ENCODE measurements at regions not wholly inside any gene's neighbourhood (a gene's known extent, or its start where the extent isn't known, plus 50 kb on each side); places are given as distances from the start of the nearest gene placed in this dataset.
A peak's percentile ranks its signal among the peaks of the same experiment; 100 is the strongest.

- no peak for DNase-seq (ENCODE audit: low read depth, low spot score)
- TF ChIP-seq CTCF (optimal IDR thresholded peaks at IDR 0.05 in 1 of 3, IDR thresholded peaks at IDR 0.05 in 1 of 3, conservative IDR thresholded peaks at IDR 0.05 in 1 of 3; ENCODE audit: extremely low read depth in 1 of 3, insufficient read depth in 2 of 3, low read length in 3 of 3) (no peak), EZH2 (IDR thresholded peaks at IDR 0.05; ENCODE audit: low read length) (no peak)
- Histone ChIP-seq H3K9me1 (ENCODE audit: control insufficient read depth, extremely low read depth, insufficient read depth, low read length) (no peaks in the 10 kb centered on the region), H3K4me1 (ENCODE audit: control insufficient read depth, extremely low read depth, insufficient read depth, low read length) (no peaks in the 10 kb centered on the region), H2AFZ (ENCODE audit: control insufficient read depth, low read length) (no peak overlapping the region), H3K79me2 (ENCODE audit: control insufficient read depth, insufficient read depth, low read length) (no peaks in the 10 kb centered on the region), H3K27me3 (ENCODE audit: control insufficient read depth, extremely low read depth, insufficient read depth, low read length) (no peaks in the 10 kb centered on the region), H3K4me3 (ENCODE audit: control insufficient read depth in 2 of 3, extremely low read depth in 1 of 3, insufficient read depth in 2 of 3, low read depth in 1 of 3, low read length in 3 of 3) (no peak overlapping the region), H3K4me2 (ENCODE audit: control insufficient read depth, extremely low read depth, insufficient read depth, low read depth, low read length) (no peak overlapping the region), H3K9ac (ENCODE audit: control insufficient read depth, extremely low read depth, insufficient read depth, low read length) (no peak overlapping the region), H3K9me3 (ENCODE audit: control insufficient read depth, low read depth, low read length) (no peaks in the 10 kb centered on the region), H3K36me3 (ENCODE audit: control insufficient read depth in 2 of 2, extremely low read depth in 1 of 2, insufficient read depth in 2 of 2, low read length in 2 of 2) (no peaks in the 10 kb centered on the region), H4K20me1 (ENCODE audit: control insufficient read depth, extremely low read depth, insufficient read depth, low read length) (no peaks in the 10 kb centered on the region), H3K27ac (ENCODE audit: control insufficient read depth, insufficient read depth, low read length) (no peak overlapping the region)
- dilution Hi-C loops (cut with MboI; ENCODE audit: extremely low pct_ligation_motif_present, low sequenced_read_pairs) = no loop called here
- no peak for FAIRE-seq
Observed at GRCh38 chr12:87378526-87378925, 650.7 kb downstream of the C12orf50 start.

GRCh38 chr12:87376722-87377121, 652.5 kb downstream of the C12orf50 start:
- Histone ChIP-seq H3K4me2 (ENCODE audit: control insufficient read depth, extremely low read depth, insufficient read depth, low read depth, low read length) (no peak overlapping the region), H3K27ac (ENCODE audit: control insufficient read depth, insufficient read depth, low read length) (no peak overlapping the region), H3K4me1 (ENCODE audit: control insufficient read depth, extremely low read depth, insufficient read depth, low read length) (no peaks in the 10 kb centered on the region), H3K36me3 (ENCODE audit: control insufficient read depth in 2 of 2, extremely low read depth in 1 of 2, insufficient read depth in 2 of 2, low read length in 2 of 2) (no peaks in the 10 kb centered on the region), H3K9me1 (ENCODE audit: control insufficient read depth, extremely low read depth, insufficient read depth, low read length) (no peaks in the 10 kb centered on the region), H2AFZ (ENCODE audit: control insufficient read depth, low read length) (peak overlapping the region; percentile 41), H4K20me1 (ENCODE audit: control insufficient read depth, extremely low read depth, insufficient read depth, low read length) (no peaks in the 10 kb centered on the region), H3K27me3 (ENCODE audit: control insufficient read depth, extremely low read depth, insufficient read depth, low read length) (no peaks in the 10 kb centered on the region), H3K9me3 (ENCODE audit: control insufficient read depth, low read depth, low read length) (no peaks in the 10 kb centered on the region), H3K9ac (ENCODE audit: control insufficient read depth, extremely low read depth, insufficient read depth, low read length) (no peak overlapping the region), H3K4me3 (ENCODE audit: control insufficient read depth in 2 of 3, extremely low read depth in 1 of 3, insufficient read depth in 2 of 3, low read depth in 1 of 3, low read length in 3 of 3) (no peak overlapping the region), H3K79me2 (ENCODE audit: control insufficient read depth, insufficient read depth, low read length) (no peaks in the 10 kb centered on the region)
- no peak for DNase-seq (ENCODE audit: low read depth, low spot score)
- peak; percentile 49 for FAIRE-seq
- dilution Hi-C loops (cut with MboI; ENCODE audit: extremely low pct_ligation_motif_present, low sequenced_read_pairs) = no loop called here
- TF ChIP-seq CTCF (optimal IDR thresholded peaks at IDR 0.05 in 1 of 3, IDR thresholded peaks at IDR 0.05 in 1 of 3, conservative IDR thresholded peaks at IDR 0.05 in 1 of 3; ENCODE audit: extremely low read depth in 1 of 3, insufficient read depth in 2 of 3, low read length in 3 of 3) = no peak
- no peak for TF ChIP-seq EZH2 (IDR thresholded peaks at IDR 0.05; ENCODE audit: low read length)

All from keratinocyte (primary cell).